ENCODE measurements at regions not wholly inside any gene's neighbourhood (a gene's known extent, or its start where the extent isn't known, plus 50 kb on each side); places are given as distances from the start of the nearest gene placed in this dataset.

- TF ChIP-seq POLR2AphosphoS5 (IDR thresholded peaks at IDR 0.05; ENCODE audit: low read depth) = no peak
- TF ChIP-seq CTCF (conservative IDR thresholded peaks at IDR 0.05; ENCODE audit: low read depth in 2 of 2) = no peak
- TF ChIP-seq JUNB (IDR thresholded peaks at IDR 0.05; ENCODE audit: unreplicated experiment) = no peak
- TF ChIP-seq EZH2 (IDR thresholded peaks at IDR 0.05; ENCODE audit: low read depth, unreplicated experiment) = no peak
- no peak for TF ChIP-seq EZH2phosphoT487 (IDR thresholded peaks at IDR 0.05; ENCODE audit: unreplicated experiment)
- TF ChIP-seq CREB1 (CRISPR knock-in tag; IDR thresholded peaks at IDR 0.05; ENCODE audit: low read depth) = no peak
- no peak for TF ChIP-seq ZNF331 (CRISPR knock-in tag; IDR thresholded peaks at IDR 0.05; ENCODE audit: low read depth)
These were observed 309.4 kb upstream of the KLF12 start for GRCh38 chr13:74443631-74444030.
